ENCODE measurements at regions not wholly inside any gene's neighbourhood (a gene's known extent, or its start where the extent isn't known, plus 50 kb on each side); places are given as distances from the start of the nearest gene placed in this dataset.

DNA sequence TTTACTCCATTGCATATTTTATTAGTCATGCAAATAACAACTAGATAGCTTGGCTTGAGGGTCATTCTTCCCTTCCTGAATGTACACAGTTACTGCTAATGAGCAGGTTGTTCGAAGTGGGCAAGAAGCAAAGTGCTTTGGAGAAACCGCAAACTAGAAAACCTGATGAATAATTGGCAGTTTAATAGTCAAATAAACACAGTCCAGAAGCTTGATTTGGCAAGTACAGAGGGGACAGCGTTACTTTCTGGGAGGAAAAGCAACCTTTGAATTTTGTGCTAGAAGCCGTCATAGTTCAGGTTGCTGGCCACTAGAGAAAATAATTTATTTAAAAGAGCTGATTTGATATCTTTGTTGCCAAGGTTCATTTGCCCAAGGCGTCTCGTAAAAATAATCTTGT is 94.9 kb downstream of the MFSD1 start:
- TF ChIP-seq, protein P1, sequence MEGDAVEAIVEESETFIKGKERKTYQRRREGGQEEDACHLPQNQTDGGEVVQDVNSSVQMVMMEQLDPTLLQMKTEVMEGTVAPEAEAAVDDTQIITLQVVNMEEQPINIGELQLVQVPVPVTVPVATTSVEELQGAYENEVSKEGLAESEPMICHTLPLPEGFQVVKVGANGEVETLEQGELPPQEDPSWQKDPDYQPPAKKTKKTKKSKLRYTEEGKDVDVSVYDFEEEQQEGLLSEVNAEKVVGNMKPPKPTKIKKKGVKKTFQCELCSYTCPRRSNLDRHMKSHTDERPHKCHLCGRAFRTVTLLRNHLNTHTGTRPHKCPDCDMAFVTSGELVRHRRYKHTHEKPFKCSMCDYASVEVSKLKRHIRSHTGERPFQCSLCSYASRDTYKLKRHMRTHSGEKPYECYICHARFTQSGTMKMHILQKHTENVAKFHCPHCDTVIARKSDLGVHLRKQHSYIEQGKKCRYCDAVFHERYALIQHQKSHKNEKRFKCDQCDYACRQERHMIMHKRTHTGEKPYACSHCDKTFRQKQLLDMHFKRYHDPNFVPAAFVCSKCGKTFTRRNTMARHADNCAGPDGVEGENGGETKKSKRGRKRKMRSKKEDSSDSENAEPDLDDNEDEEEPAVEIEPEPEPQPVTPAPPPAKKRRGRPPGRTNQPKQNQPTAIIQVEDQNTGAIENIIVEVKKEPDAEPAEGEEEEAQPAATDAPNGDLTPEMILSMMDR (IDR thresholded peaks at IDR 0.05; ENCODE audit: insufficient read depth, low read length, poor library complexity, severe bottlenecking): no peak
- TF ChIP-seq EZH2phosphoT487 (conservative IDR thresholded peaks at IDR 0.05; ENCODE audit: low read length): no peak

Measured in SU-DHL-6 (cell line).